Activated CD8-positive, alpha-beta T cell treated with anti-CD3 and anti-CD28 coated beads for 36 hours (primary cell): ENCODE measurements at regions not wholly inside any gene's neighbourhood (a gene's known extent, or its start where the extent isn't known, plus 50 kb on each side); places are given as distances from the start of the nearest gene placed in this dataset.

ENCODE experiments used
- ATAC-seq: fragments of 200-7000 bp; cut with Tn5 transposase; one replicate; pipeline ENCODE4 v1.10.0; 2021; ENCODE audit warnings: mild to moderate bottlenecking, moderate library complexity
- CTCF ChIA-PET: fragments of 350-600 bp; sonication (Branson Sonifier 250); formaldehyde crosslinking; loops from one replicate; lab custom pipeline; 2021; ENCODE audit warnings: antibody characterized with exemption; lab: Charles Lee
- POLR2A ChIA-PET: fragments of 350-600 bp; sonication (Branson Sonifier 250); formaldehyde crosslinking; loops from one replicate; lab custom pipeline; 2021; ENCODE audit warnings: antibody characterized with exemption; lab: Charles Lee
- DNase-seq: peaks from one replicate; pipeline ENCODE4 v3.0.0-alpha.2; 2020
- H3K27ac Mint-ChIP-seq: one replicate; pipeline ENCODE4 v1.8.0; 2021; ENCODE audit warnings: mild to moderate bottlenecking, mixed read lengths
- H3K27me3 Mint-ChIP-seq: one replicate; pipeline ENCODE4 v1.8.0; 2021; ENCODE audit warnings: mixed read lengths
- H3K36me3 Mint-ChIP-seq: one replicate; pipeline ENCODE4 v1.8.0; 2021; ENCODE audit warnings: low read depth, mixed read lengths
- H3K4me1 Mint-ChIP-seq: one replicate; pipeline ENCODE4 v1.8.0; 2021; ENCODE audit warnings: low read depth, mixed read lengths
- H3K4me3 Mint-ChIP-seq: one replicate; pipeline ENCODE4 v1.8.0; 2021; ENCODE audit warnings: mild to moderate bottlenecking, moderate library complexity, mixed read lengths
- H3K9me3 Mint-ChIP-seq: one replicate; pipeline ENCODE4 v1.8.0; 2021; ENCODE audit warnings: mixed read lengths
- CTCF ChIP-seq: fragments of 200-600 bp; IDR thresholded peaks from one replicate; pipeline ENCODE4 v1.8.0; 2022; ENCODE audit warnings: antibody characterized with exemption, mild to moderate bottlenecking
- intact Hi-C: fragments of 100-400 bp; cut with micrococcal nuclease; formaldehyde crosslinking; loops from one replicate; pipeline ENCODE4 v1.10.0; 2022

DNA sequence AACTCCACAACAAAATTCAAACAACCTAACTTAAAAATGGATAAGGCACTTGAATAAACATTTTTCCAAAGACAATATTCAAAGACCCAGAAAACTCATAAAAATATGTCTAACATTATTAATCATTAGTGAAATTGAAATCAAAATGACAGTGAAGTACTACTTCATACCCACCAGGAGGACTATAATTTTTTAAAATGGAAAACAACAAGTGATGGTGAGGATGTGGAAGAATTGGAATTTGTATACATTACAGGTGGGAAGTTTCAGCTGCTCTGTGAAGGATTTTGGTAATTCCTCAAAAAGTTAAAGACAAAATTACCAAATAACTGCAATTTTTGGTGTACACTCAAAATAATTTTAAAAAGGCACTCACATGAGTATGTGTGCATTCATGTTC lies 920.0 kb downstream of the TDRD15 start:
- ChIA-PET CTCF (no interaction called here), POLR2A (no interaction called here)
- intact Hi-C loops: no loop called here
- Mint-ChIP-seq H3K27ac (no peak overlapping the region), H3K4me1 (no peaks in the 10 kb centered on the region), H3K36me3 (no peaks in the 10 kb centered on the region), H3K4me3 (no peak overlapping the region), H3K9me3 (peaks cover 8% of the 10 kb centered on the region), H3K27me3 (no peaks in the 10 kb centered on the region)
- TF ChIP-seq CTCF: no peak
- DNase-seq: no peak
- no peak for ATAC-seq

- Mint-ChIP-seq H3K4me1 (no peaks in the 10 kb centered on the region), H3K4me3 (no peak overlapping the region), H3K27ac (no peak overlapping the region), H3K36me3 (no peaks in the 10 kb centered on the region), H3K9me3 (peaks cover 8% of the 10 kb centered on the region), H3K27me3 (no peaks in the 10 kb centered on the region)
- intact Hi-C loops: no loop called here
- DNase-seq (no peak), ATAC-seq (no peak)
- ChIA-PET POLR2A (no interaction called here), CTCF (no interaction called here)
- TF ChIP-seq CTCF: no peak
Observed at GRCh38 chr2:22055784-22056620, 932.2 kb downstream of the TDRD15 start.

DNA sequence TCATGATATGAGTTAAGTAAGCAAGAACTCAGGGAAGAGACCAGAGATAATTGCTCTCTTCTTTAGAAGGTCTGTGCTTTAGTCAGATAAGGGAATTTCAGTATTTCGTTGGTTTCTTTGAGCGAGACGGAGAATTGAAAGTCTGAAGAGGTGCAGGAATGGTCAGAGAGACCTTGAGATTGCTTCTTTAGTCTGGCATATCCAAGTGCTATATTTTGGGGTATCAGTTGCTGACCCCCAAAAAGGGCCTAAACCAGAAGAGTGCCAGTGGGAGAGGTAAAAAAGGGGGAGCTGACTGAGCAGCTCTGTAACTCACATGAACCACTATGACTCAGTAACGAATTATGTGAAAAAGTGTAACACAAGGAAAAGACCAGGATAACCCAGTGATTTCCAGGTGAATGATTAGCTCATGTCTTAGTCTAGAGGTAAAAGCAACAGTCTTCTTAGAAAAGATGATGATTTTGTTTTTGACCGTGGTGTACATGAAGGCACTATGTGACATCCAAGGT lies 932.9 kb downstream of the TDRD15 start:
- H3K27me3 Mint-ChIP-seq: no peaks in the 10 kb centered on the region
- DNase-seq: no peak
- ChIA-PET CTCF (no interaction called here), POLR2A (no interaction called here)
- no peaks in the 10 kb centered on the region for H3K36me3 Mint-ChIP-seq
- H3K9me3 Mint-ChIP-seq: peaks cover 4% of the 10 kb centered on the region
- no peaks in the 10 kb centered on the region for H3K4me1 Mint-ChIP-seq
- H3K4me3 Mint-ChIP-seq: no peak overlapping the region
- no peak for ATAC-seq
- intact Hi-C loops: no loop called here
- no peak overlapping the region for H3K27ac Mint-ChIP-seq
- no peak for TF ChIP-seq CTCF

- Mint-ChIP-seq H3K9me3 (peaks cover 6% of the 10 kb centered on the region), H3K4me3 (no peak overlapping the region), H3K36me3 (no peaks in the 10 kb centered on the region), H3K4me1 (no peaks in the 10 kb centered on the region), H3K27me3 (no peaks in the 10 kb centered on the region), H3K27ac (no peak overlapping the region)
- intact Hi-C loops: no loop called here
- POLR2A ChIA-PET: no interaction called here
- DNase-seq: no peak
- ATAC-seq: no peak
- CTCF ChIA-PET: no interaction called here
- no peak for TF ChIP-seq CTCF
Observed at GRCh38 chr2:22062679-22063078, 938.9 kb downstream of the TDRD15 start.

DNA sequence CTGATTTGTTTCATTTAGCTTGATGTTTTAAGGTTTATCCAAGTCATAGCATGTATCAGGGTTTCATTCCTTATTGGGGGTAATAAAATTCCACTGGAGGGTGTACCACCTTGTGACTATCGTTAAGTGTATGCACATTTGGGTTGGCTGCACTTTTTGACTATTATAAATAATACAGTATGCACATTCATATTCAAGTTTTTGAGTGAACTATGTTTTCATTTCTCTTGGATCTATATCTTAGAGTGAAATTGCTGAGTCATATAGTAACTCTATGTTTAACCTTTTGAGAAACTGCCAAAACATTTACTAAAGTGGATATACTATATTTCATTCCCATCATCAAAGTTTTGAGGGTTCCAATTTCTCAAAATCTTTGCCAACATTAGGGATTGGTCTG lies 952.7 kb downstream of the TDRD15 start:
- Mint-ChIP-seq H3K4me1 (no peaks in the 10 kb centered on the region), H3K4me3 (no peak overlapping the region), H3K9me3 (peaks cover 14% of the 10 kb centered on the region), H3K27me3 (no peaks in the 10 kb centered on the region), H3K36me3 (no peaks in the 10 kb centered on the region), H3K27ac (no peak overlapping the region)
- DNase-seq (no peak), ATAC-seq (no peak)
- no peak for TF ChIP-seq CTCF
- ChIA-PET CTCF (no interaction called here), POLR2A (no interaction called here)
- intact Hi-C loops: no loop called here
